NOMO-1 treated with dmso at 0.1 percent for 144 hours (cell line): ENCODE measurements at regions not wholly inside any gene's neighbourhood (a gene's known extent, or its start where the extent isn't known, plus 50 kb on each side); places are given as distances from the start of the nearest gene placed in this dataset.

Experiments used
- DNase-seq: peaks from one replicate; lab custom pipeline; 2025; ENCODE audit not compliant: unreplicated experiment; lab: John Stamatoyannopoulos, UW

- DNase-seq = no peak
Measured at GRCh38 chr10:10873289-10873688, 144.4 kb upstream of the CELF2 start.

- DNase-seq = no peak
Measured at GRCh38 chr10:10873915-10874314, 143.8 kb upstream of the CELF2 start.

- no peak for DNase-seq
Measured at GRCh38 chr10:10878963-10879362, 138.7 kb upstream of the CELF2 start.

- DNase-seq = no peak
Measured at GRCh38 chr10:10881117-10881813, 136.4 kb upstream of the CELF2 start.

GRCh38 chr10:10883737-10884136 is 133.9 kb upstream of the CELF2 start:
- no peak for DNase-seq

GRCh38 chr10:10886861-10887531 is 130.7 kb upstream of the CELF2 start:
- no peak for DNase-seq

- DNase-seq = peak; percentile 8
Measured at GRCh38 chr10:10891124-10892082, 126.3 kb upstream of the CELF2 start.

GRCh38 chr10:10892290-10892875 is 125.3 kb upstream of the CELF2 start:
- peak; percentile 5 for DNase-seq

- no peak for DNase-seq
Measured at GRCh38 chr10:10897400-10897799, 120.3 kb upstream of the CELF2 start.

GRCh38 chr10:10901906-10902305 is 115.8 kb upstream of the CELF2 start:
- DNase-seq = peak; percentile 5

- DNase-seq = no peak
Measured at GRCh38 chr10:10902951-10903350, 114.7 kb upstream of the CELF2 start.

GRCh38 chr10:10903620-10904019 is 114.1 kb upstream of the CELF2 start:
- no peak for DNase-seq

GRCh38 chr10:10910634-10911033 is 107.0 kb upstream of the CELF2 start:
- no peak for DNase-seq

GRCh38 chr10:10911035-10911434 is 106.6 kb upstream of the CELF2 start:
- DNase-seq = no peak

- peak; percentile 71 for DNase-seq
Measured at GRCh38 chr10:10911471-10911921, 106.2 kb upstream of the CELF2 start.

- DNase-seq = no peak
Measured at GRCh38 chr10:10914144-10914543, 103.5 kb upstream of the CELF2 start.

GRCh38 chr10:10915215-10915614 is 102.5 kb upstream of the CELF2 start:
- DNase-seq = no peak

- DNase-seq = no peak
Measured at GRCh38 chr10:10917031-10917430, 100.6 kb upstream of the CELF2 start.

GRCh38 chr10:10919976-10920375 is 97.7 kb upstream of the CELF2 start:
- no peak for DNase-seq

- no peak for DNase-seq
Measured at GRCh38 chr10:10921826-10922461, 95.7 kb upstream of the CELF2 start.
